Fibroblast of skin of scalp (primary cell): ENCODE measurements at regions not wholly inside any gene's neighbourhood (a gene's known extent, or its start where the extent isn't known, plus 50 kb on each side); places are given as distances from the start of the nearest gene placed in this dataset.
"Not testable (repeated sequence)": the region's sequence is repeated elsewhere in the genome, so short reads cannot be mapped to it uniquely, and the experiment has no call there.

ENCODE experiments used
- DNase-seq: peaks from one replicate; pipeline ENCODE4 v3.0.0-alpha.2; 2013

DNA sequence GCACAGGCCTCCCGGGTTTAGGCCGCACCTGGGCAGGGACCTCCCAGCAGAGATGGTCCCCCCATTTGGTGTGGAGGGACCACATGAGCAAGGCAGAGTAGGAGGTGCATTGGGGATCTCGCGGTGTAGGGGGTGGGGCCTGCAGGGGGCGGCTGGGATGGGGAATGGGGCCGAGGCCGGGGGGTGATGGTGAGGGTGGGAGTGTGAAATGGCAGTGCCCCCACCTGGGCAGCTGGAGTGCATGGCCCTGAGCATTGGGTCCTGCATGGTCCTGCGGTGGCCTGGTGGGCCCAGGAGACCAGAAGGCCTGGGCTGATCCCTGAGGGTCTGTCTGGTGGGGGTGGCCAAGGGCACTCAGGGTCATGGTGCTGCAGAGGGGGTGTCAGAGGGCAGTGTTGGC lies 111.8 kb downstream of the KIF26A start:
- DNase-seq = no peak

DNA sequence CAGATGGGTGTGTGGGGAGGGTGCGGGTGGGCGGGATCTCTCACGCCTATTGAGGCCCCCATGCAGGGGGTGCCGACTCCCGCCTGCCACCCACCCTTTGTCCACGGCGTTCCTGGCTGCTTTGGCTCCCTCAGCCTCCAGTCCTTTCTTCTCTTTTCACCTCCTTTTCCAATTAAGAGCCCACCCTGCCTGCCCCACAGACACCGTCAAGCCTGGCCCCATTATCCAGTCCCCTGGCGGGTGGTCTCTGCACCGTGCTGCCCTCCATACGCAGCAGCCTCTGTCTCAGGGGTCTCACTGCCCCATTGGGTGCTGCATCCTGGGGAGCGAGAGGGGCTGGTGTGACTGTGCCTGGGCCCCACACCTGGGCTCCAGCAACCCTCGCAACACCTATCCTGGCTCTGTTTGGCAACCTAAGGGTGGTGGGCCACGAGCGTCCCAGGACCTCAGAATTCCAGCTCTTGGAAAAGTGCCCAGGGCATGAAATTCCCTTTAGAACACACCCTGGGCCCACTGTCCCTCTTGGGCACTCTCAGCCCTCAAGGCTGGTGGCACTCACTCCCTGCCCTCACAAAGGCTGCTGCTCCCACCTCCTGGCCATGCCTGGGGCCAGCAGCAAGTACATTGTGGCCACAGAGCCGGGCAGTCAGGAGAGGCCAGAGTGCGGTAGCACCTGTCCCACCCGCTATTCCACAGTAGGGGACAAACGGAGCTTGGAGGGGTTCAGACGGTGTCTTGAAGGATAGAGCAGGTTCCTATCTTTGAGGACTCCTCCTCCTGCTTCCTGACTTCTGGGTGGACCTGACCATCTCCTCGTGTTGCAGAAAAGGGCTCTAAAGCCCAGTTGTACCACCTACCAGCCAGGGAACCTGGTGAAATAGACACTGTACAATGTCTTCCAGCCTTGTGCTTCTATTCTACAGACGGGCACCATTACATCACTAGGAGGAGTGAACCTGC lies 114.1 kb downstream of the KIF26A start:
- DNase-seq = no peak

DNA sequence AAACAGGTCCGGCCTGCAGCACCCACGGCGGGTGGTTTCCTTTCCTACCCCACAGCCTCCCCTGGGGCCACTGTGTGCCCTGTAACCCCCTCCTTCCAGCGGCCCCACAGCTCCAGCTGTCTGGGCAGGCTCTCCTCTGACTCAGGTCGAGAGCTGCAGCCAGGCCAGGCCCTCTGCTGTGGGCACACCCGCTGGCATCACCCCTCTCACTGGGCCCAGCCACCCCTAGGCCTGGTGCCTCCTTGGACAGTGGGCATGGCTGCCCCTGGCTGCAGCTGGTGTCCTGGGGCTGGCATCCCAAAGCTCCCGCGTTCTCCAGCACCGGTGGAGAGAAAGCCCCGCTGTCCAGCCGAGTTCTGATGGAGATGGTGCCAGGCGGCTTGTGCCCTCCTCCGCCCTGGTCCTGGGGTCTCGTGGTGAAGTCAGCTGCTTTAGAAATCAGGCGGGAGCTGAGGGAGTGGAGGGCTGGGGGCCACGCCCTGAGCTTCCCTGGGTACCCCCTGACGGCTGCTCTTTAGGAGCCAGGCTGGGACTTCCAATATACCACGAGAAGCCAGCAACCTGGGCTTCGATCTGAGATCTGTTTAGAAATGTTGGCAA lies 114.9 kb downstream of the KIF26A start:
- DNase-seq = no peak

DNA sequence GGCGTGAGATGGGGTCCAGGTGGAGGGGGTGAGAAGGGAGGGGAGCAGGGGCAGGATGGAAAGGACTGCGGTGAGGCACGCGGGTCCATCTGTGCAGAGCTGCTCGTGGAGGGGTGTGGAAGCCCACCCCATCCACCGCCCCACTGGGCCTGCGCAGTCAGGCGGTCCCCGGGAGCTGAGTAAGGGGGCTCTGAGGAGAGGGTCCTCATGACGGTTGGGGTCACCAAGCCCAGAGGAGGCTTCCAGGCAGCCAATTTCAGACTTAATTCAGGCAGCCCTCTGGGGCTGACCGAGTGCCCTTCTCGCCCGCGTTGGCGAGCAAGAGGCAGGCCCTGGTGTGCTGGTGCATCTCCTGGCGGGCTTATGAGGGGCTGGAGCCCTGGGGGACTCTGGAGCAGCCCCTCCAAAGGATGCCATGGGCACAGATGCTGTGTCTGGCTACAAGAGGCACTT lies 115.5 kb downstream of the KIF26A start:
- no peak for DNase-seq

DNA sequence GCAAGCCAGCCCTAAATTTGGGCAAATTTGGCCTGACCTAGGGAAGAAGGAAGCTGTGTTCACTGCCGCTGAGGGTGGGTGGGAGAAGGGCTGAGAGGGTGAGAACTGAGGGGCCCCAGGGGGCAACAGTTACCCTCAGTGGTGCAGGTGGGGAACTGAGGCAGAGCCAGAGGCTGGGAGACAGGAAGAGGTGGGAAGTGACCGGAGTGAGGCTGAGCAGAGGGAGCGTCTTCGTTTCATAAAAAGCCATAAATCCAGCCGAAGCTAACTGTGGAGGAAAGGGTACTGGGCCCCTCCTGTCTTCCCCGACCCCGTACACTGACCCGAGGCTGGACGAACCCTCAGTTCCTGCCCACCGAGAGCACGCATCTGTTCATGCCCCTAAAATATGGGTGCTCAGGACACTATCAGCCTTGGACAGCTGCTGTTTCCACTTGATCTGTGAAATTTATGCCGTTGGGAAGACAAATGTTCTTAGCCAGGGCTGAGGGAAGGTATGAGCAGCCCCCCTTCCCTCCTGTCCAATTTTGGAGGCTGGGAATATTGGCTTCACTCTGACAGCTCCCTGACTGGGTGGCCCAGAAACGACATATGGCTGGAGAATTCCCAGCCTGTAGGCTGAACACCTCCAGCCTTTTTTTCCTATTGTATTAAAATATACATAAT lies 116.5 kb downstream of the KIF26A start:
- no peak for DNase-seq

DNA sequence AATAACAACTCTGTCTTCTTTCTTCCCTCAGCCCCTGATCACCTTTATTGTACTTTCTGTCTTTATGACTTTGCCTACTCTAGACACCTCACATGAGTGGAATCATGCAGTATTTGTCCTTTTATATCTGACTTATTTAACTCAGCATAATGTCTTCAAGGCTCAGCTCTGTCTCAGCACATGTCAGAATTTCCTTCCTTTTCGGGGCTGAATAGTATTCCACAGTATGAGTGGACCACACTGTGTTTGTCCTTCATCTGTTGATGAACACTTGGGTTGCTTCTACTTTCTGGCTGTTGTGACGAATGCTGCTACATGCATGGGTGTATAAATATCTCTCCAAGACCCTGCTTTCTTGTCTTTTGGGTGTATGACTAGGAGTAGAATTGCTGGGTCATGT lies 117.6 kb downstream of the KIF26A start:
- no peak for DNase-seq

DNA sequence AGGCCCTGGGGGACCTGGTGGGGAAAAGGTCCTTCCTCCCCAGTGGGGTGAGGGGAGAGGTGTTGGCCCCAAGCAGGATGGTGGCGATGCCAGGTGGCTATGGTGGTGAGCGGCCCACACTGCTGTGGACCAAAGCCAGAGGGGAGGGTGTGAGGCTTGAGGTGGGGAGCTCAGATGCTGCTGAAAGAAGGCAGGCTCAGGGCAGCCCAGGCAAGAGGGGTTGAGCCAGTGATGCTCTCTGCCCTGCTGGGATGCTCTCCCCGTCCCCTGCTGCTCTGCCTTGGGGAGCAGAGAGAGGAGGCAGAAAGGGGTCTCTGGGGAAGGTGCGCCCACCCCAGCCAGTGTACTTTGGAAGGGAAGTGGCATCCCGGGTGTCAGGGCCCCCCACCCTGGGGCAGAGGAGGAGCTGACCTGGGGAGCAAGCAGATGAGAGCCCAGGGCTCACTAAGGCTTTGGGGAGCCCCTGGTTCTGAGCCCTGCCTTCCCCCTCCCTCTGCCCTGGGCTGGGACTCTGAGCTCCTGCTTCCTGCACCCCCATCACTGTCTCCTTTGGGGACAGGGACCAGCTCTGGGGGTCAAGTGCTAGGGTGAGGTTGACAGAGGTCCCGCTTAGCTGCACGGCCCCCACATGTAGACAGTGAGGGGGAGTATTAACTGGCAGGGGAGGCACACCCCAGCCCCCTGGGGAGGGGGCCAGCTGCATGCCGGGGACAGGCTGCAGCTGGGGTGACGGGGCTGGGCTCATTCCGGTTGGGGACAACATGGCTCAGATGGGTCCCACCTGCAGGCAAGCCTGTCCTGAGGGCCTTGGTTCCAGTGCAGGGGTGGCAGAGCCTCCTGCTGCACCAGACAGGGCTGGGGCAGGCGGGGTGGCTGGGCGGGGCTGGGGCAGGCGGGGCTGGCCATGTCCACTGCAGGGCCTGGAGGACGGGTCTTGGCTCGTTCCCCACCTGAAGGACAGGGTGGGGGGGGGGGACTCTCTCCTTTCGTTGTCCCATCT lies 124.4 kb downstream of the KIF26A start:
- no peak for DNase-seq

DNA sequence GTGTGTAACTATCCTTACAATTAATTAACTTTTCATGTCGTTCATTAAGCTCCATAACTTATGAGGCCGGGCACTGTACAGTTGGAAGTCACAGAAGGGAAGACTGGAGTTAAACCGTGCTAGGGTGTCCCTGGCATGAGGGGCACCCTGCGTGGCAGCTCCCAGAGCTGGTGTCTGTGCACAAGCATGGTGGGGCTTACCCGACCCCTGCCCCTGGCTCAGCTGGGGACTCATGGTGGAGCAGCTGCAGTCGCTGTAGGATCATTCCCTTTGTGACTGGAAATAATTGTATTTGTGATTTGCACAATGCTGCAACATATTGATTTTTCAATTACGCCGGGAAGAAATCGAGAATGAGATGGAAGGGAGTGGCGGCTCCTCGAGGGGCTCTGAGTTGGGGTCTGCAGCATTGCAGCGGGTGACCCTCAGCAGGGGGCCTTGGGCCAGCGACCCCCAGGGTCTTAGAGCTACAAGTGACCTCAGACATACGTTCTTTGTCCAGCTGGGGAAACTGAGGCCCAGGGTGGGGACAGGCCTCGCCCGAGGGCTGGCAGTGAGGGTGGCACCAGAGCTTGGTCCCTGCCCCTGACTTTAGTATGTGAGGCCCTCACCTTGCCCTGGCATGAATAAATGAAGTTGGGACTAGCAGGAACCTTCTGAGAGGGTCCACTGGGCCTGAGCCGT lies 125.4 kb downstream of the KIF26A start:
- DNase-seq = no peak

DNA sequence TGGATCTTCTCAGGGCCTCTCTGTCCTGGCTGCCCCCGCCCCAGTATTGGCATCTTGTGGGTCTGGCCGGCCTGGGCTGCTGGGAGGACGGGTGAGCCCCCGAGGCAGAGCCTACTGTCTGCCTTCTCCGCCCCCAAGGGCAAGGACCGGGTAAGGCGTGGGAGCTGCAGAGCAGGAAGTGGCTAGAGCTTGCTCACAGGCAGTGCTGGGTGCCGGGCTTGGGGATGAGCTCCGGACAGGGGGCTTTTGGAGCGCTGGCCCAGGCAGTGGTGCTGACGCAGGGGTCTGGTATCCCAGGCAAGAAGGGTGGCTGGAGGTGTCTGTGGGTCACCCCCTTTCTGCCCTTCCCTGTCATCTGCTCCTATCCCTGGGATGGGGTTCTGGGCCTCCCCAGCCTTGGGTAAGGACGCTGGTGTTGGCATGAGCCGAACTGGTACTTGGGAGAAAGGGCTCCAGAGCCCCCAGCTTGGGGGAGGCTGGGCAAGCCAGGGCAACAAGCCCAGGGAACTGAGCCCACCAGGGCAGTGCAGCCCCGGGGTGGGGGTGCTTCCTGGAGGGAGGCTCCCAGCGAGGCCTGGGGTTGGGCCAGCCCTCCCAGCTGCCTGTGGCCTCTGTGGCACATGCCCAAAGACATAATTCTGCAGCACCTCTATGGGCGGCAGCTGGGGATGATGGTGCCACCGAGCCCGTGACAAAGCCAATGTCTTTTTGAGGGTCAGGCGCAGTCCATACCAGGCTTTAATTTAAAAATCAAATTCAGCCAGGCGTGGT lies 126.3 kb downstream of the KIF26A start:
- DNase-seq = no peak

DNA sequence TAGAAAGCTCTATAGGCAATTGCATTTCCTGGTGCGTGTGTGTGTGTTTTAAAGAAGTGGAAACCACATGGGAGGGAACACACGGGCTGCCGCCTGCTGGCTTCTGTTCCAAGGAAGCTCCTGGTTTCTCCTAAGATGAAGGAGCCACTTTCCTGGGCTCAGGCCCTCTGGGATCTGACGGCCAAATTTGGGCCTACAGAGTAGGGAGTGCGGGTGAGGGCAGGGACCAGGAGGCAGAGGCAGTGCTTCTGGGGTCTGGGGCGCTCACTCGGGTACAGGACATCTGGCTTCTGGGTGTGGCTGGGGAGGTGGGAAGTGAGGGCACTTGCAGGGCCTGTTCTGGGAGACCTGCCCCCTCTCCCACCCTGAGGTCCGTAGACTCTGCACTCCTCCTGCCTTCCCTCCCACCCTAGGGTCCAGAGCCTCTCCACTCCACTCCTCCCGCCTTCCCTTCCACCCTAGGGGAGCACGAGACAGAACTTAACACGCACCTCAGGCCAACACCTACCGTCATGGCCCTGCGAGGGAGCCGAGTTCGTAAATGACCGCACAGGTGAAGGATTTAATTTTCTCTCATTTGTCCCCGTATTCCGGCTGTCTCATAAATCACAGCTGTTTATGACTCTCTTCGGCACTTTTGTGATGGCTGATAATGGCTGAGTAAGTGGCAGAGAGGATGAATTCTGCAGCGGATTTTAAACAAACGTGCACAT lies 127.7 kb downstream of the KIF26A start:
- no peak for DNase-seq

DNA sequence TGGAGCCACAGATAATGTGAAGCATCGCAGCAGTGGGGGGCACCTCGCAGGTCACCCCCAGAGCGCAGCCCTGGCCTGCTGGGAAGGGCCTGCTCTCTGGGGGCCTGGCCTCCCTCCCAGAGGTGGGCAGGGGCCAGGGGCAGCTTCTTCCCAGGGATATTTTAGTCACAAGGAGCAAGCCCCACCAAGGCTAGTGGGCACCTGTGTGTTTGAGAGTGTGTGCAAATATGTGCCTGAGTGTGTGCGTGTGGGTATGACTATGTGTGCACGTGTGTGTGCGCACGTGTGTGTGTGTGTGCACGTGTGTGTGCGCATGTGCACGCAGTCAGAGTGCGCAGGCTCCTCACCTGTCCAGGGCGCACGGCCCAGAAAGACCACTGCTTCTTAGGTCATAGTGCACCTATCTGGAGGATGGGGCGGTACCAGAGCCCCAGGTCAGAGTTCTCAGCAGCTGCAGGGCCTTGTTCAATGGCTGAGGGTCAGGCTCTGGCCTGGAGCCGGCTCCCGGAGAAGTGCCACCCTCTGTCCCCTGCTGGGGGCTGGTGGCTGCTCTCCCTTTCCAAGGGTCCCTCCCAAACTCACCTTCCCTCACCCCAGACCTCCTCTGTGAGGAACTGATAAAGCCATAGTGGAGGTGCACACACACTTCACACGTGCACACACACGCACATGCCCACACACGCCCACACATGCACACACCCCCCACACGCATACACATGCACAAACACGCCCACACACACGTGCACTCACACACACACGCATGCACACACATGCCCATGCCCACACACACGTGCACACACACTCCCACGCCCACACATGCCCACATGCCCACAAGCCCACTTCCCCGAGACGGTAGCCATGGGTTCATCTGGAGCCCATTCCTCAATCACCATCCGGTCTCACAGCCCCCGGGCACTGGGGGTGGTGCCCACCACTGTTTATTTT lies 128.5 kb downstream of the KIF26A start:
- DNase-seq = no peak

DNA sequence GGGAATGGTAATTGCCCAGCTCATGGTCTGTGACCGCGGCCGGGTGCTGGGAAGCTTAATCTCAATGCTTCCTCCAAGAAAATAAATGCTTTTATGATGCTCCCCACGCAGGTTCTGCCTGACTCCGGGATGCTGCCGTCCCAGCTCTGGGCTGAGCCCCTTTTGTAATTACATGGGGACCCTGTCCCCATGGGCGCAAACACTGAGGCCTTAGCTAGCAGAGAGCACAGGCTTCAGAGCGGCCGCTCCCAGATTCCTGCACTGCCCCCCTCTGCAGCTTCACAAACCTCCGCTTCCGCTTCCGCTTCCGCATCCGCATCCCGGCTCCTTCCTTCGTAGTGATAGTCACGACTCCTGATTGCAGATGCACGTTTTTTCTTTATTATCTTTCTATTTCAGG lies 129.5 kb downstream of the KIF26A start:
- DNase-seq = no peak

DNA sequence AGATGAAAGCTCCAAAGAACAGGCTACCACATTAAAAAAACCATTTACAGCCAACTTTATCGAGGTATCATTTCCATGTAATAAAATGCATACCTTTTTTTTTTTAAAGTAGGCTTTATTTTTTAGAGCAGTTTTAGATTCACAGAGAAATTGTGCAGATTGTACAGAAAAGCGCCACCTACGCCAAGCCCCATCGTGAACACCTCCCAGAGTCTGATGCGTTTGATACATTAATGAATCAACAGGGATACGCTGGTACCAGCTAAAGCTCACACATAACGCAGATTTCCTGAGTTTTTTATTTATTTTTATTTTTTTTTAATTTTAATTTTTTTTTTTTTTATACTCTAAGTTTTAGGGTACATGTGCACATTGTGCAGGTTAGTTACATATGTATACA lies 129.9 kb downstream of the KIF26A start:
- no peak for DNase-seq

DNA sequence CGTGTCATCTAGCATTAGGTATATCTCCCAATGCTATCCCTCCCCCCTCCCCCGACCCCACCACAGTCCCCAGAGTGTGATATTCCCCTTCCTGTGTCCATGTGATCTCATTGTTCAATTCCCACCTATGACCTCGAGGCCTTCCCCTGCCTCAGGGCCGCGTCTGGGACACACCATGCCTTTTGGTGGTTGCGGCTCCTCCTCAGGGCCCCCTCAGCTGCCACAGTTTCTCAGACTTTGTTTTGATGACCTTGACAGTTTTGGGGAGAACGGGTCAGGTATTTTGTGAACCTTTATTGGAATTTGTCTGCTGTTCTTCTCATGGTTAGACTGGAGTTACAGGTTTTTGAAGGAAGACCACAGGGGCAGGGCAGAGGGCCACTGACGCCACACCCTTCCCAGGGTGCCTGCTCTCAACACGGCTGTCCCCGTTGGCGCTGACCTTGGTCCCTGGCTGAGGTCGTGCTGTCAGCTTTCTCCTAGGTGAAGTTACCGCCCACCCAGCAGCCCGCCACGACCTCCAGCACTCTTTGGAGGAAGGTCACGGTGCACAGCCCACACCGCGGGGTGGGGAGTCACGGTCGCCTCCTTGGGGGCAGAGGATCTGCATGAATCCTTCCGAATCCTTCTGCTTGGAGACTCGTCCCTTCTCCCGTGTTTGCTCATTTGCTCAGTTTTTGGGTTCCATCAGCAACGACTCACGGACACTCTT lies 130.5 kb downstream of the KIF26A start:
- no peak for DNase-seq

DNA sequence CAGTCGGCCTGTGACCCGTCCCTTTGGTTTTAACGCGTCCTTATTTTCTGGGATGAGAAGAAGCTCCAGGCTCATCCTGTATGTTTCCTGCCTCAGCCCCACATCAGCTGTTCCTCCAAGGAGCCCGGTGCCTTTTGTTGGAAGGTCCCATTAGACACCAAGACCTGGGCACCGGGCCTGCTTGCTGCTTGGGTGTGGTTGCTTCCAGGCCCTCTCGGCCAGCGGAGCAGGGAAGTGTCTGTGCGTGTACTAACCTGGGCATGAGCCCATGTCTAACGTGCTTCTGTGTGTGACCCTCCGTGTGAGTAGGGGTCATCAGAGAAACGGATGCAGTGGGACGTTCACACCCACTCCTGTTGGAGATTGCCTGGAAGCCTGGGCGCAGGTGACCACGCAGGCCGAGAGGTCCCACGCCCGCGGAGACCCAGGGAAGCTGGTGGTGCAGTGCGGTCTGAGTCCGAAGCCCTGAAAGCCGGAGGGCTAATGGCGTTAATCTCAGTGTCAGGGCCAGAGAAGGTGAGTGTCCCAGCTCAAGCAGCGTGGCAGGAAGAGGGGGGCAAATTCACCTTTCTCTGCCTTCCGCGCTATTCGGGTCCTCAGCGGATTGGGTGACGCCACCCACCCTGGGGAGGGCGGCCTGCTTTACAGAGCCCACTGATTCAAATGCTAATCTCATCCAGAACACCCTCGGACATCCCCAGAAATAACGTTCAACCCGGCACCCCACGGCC lies 131.3 kb downstream of the KIF26A start:
- DNase-seq = not testable (repeated sequence)

DNA sequence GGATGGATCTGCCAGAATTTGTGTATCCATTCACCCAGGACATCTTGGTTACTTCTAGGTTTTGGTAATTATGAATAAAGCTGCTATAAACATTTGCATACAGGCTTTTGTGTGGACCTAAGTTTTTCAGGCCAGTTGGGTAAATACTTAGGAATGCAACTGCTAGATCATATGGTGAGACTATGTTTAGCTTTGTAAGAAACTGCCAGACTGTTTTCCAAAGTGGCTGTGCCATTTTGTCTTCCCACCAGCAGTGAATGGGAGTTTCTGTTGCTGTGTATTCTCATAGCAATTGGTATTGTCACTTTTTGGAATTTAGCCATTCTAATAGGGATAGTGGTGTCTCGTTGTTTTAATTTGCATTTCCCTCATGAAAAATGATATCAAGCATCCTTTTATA lies 133.0 kb downstream of the KIF26A start:
- no peak for DNase-seq

DNA sequence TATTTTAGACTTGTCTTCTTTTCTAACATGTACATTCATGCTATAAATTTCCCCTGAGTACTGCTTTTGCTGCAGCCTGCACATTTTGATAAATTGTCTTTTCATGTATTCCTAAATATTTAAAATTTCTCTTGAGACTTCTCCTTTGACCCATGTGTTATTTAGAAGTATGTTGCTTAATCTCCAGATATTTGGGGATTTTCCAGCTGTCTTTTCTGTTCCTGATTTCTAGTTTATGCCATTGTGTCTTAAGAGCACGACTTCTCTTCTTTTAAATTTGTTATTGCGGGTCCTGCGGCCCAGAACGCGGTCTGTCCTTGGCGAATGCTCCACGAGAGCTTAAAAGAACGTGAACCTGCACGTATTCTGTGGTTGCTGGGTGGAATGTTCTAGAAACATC lies 136.4 kb downstream of the KIF26A start:
- DNase-seq = no peak
